IMR-90 (cell line): ENCODE measurements at regions not wholly inside any gene's neighbourhood (a gene's known extent, or its start where the extent isn't known, plus 50 kb on each side); places are given as distances from the start of the nearest gene placed in this dataset.

ENCODE experiments used
- ATAC-seq: fragments of 200-7000 bp; cut with Tn5 transposase; 2 replicates; pipeline ENCODE4 v1.9.1; 2020; ENCODE audit warnings: low read depth, mild to moderate bottlenecking, moderate library complexity
- BruUV-seq: library from RNA; stranded (reverse); fragments of 400-500 nt; replicated peaks from 2 replicates; lab custom pipeline; 2021; lab: Mats Ljungman, UMichigan
- CTCF ChIA-PET: fragments of 300-600 bp; formaldehyde crosslinking; extraction: SDS; loops from one replicate; lab custom pipeline; 2021; ENCODE audit warnings: antibody characterized with exemption; lab: Yijun Ruan, JAX
- POLR2A ChIA-PET: fragments of 300-600 bp; sonication (Branson Sonifier 250); formaldehyde crosslinking; loops from one replicate; lab custom pipeline; 2022; ENCODE audit warnings: antibody characterized with exemption; ENCODE audit not compliant: unreplicated experiment; lab: Charles Lee
- DNase-seq: peaks from one replicate; pipeline ENCODE4 v3.0.0; 2013
- H2AFZ ChIP-seq: replicated peaks from 2 replicates; pipeline ENCODE3; 2013; ENCODE audit warnings: low read length, mild to moderate bottlenecking; ENCODE audit not compliant: poor library complexity
- H2AK5ac ChIP-seq: 2 replicates; pipeline ENCODE4 v1.6.1; 2013; ENCODE audit warnings: low read depth, low read length, inconsistent platforms
- H2AK9ac ChIP-seq: replicated peaks from 2 replicates; pipeline ENCODE3; 2013; ENCODE audit warnings: mild to moderate bottlenecking, low read depth, low read length, moderate library complexity; ENCODE audit not compliant: poor library complexity
- H2BK120ac ChIP-seq: 2 replicates; pipeline ENCODE4 v1.6.1; 2013; ENCODE audit warnings: low read depth, low read length, inconsistent platforms
- H2BK15ac ChIP-seq: 3 replicates; pipeline ENCODE4 v1.6.1; 2013; ENCODE audit warnings: low read depth, low read length, inconsistent platforms
- H2BK20ac ChIP-seq: 2 replicates; pipeline ENCODE4 v1.6.1; 2013; ENCODE audit warnings: low read depth, mild to moderate bottlenecking, inconsistent platforms, low read length, moderate library complexity
- H2BK5ac ChIP-seq: 2 replicates; pipeline ENCODE4 v1.6.1; 2013; ENCODE audit warnings: mild to moderate bottlenecking, low read depth, low read length, inconsistent platforms; ENCODE audit not compliant: poor library complexity, severe bottlenecking
- H3K14ac ChIP-seq: replicated peaks from 2 replicates; pipeline ENCODE4 v1.6.1; 2013; ENCODE audit warnings: low read depth, low read length, inconsistent platforms
- H3K18ac ChIP-seq: 2 replicates; pipeline ENCODE4 v1.6.1; 2013; ENCODE audit warnings: low read depth, low read length, control low read depth
- H3K23ac ChIP-seq: 2 replicates; pipeline ENCODE4 v1.6.1; 2013; ENCODE audit warnings: low read depth, low read length, inconsistent platforms
- H3K27ac ChIP-seq: 2 replicates; pipeline ENCODE4 v1.5.1; 2013; ENCODE audit warnings: mild to moderate bottlenecking, control low read depth, low read length; ENCODE audit not compliant: insufficient read depth
- H3K27me3 ChIP-seq: 2 replicates; pipeline ENCODE4 v1.6.1; 2013; ENCODE audit warnings: low read length; ENCODE audit not compliant: control insufficient read depth, insufficient read depth
- H3K36me3 ChIP-seq: 2 replicates; pipeline ENCODE4 v1.6.1; 2013; ENCODE audit warnings: low read length, mixed read lengths; ENCODE audit not compliant: control insufficient read depth, insufficient read depth
- H3K4ac ChIP-seq: 2 replicates; pipeline ENCODE4 v1.6.1; 2013; ENCODE audit warnings: low read depth, low read length, inconsistent platforms
- H3K4me1 ChIP-seq: 2 replicates; pipeline ENCODE4 v1.6.1; 2013; ENCODE audit warnings: low read length, mixed read lengths; ENCODE audit not compliant: control insufficient read depth, insufficient read depth
- H3K4me2 ChIP-seq: 2 replicates; pipeline ENCODE4 v1.6.1; 2013; ENCODE audit warnings: low read depth, mild to moderate bottlenecking, control low read depth, low read length, moderate library complexity
- H3K4me3 ChIP-seq: 2 replicates; pipeline ENCODE4 v1.5.1; 2013; ENCODE audit warnings: low read depth, mild to moderate bottlenecking, control low read depth, low read length, moderate library complexity; ENCODE audit not compliant: insufficient read depth
- H3K56ac ChIP-seq: 2 replicates; pipeline ENCODE4 v1.6.1; 2013; ENCODE audit warnings: low read length, inconsistent platforms; ENCODE audit not compliant: insufficient read depth; ENCODE audit errors: extremely low read depth
- H3K79me1 ChIP-seq, 2 experiments: 2 replicates each; pipeline ENCODE4 v1.6.1; 2013; ENCODE audit warnings: low read length in 2 of 2, inconsistent platforms in 1 of 2, low read depth in 1 of 2
- H3K9ac ChIP-seq: 2 replicates; pipeline ENCODE4 v1.6.1; 2013; ENCODE audit warnings: low read depth, low read length, control low read depth
- H3K9me1 ChIP-seq: 2 replicates; pipeline ENCODE4 v1.6.1; 2013; ENCODE audit warnings: low read length, inconsistent platforms; ENCODE audit not compliant: insufficient read depth
- H3K9me3 ChIP-seq: 2 replicates; pipeline ENCODE4 v1.6.1; 2013; ENCODE audit warnings: low read length; ENCODE audit not compliant: control insufficient read depth, insufficient read depth
- H4K20me1 ChIP-seq: 2 replicates; pipeline ENCODE4 v1.6.1; 2013; ENCODE audit warnings: low read length, inconsistent platforms; ENCODE audit not compliant: insufficient read depth
- H4K5ac ChIP-seq: 2 replicates; pipeline ENCODE4 v1.6.1; 2013; ENCODE audit warnings: mild to moderate bottlenecking, low read depth, low read length, control low read depth
- H4K8ac ChIP-seq, 2 experiments: 2 replicates each; pipeline ENCODE4 v1.6.1; 2013; ENCODE audit warnings: low read depth in 2 of 2, low read length in 2 of 2, control low read depth in 1 of 2, inconsistent platforms in 1 of 2
- H4K91ac ChIP-seq: 2 replicates; pipeline ENCODE4 v1.6.1; 2013; ENCODE audit warnings: low read depth, low read length, inconsistent platforms; ENCODE audit not compliant: insufficient read depth
- CEBPB ChIP-seq: IDR thresholded peaks from 2 replicates; pipeline ENCODE4 v1.6.1; 2012; ENCODE audit warnings: low read depth, low read length, improper control_type of control experiment
- FOS ChIP-seq: fragments of 150-350 bp; IDR thresholded peaks from 2 replicates; pipeline ENCODE4 v1.6.1; 2016; ENCODE audit warnings: low read depth, low read length
- MAFK ChIP-seq: IDR thresholded peaks from 2 replicates; pipeline ENCODE4 v1.6.1; 2012; ENCODE audit warnings: low read depth, low read length, improper control_type of control experiment
- WGBS, 2 experiments: methylation state at CpG; one replicate each; pipeline versions ENCODE4 v1.1.5 to v1.1.7; 2013; ENCODE audit warnings: missing lambda C conversion rate in 2 of 2; ENCODE audit not compliant: insufficient read length in 1 of 2; ENCODE audit errors: extremely low coverage in 2 of 2; 5-methylcytosine and 5-hydroxymethylcytosine counted together
- dilution Hi-C: fragments of 300-500 bp; cut with HindIII; formaldehyde crosslinking; loops from one replicate; pipeline ENCODE4 v1.14.3; 2018; ENCODE audit warnings: low sequenced_read_pairs; ENCODE audit not compliant: unreplicated experiment
- in situ Hi-C: fragments of 300-500 bp; cut with MboI; formaldehyde crosslinking; loops from 3 replicates; pipeline ENCODE4 v1.14.3; 2019; ENCODE audit warnings: low sequenced_read_pairs, inconsistent platforms, mixed read lengths
- intact Hi-C: fragments of 100-400 bp; cut with micrococcal nuclease; formaldehyde crosslinking; loops from 2 replicates; pipeline ENCODE4 v1.10.0; 2022

- Histone ChIP-seq H3K56ac (no peak overlapping the region), H4K8ac (no peak overlapping the region), H3K14ac (no peak overlapping the region), H3K18ac (no peak overlapping the region), H3K27me3 (no peaks in the 10 kb centered on the region), H3K9ac (no peak overlapping the region), H2AK5ac (peak overlapping the region; percentile 53; the same call in 1 of the 2 replicates), H3K4me3 (no peak overlapping the region), H2BK120ac (no peak overlapping the region), H4K91ac (no peak overlapping the region), H2AFZ (peak overlapping the region; percentile 17), H3K79me1 (no peaks in the 10 kb centered on the region), H3K9me1 (peaks cover 9% of the 10 kb centered on the region), H3K36me3 (no peaks in the 10 kb centered on the region), H4K20me1 (no peaks in the 10 kb centered on the region; the same call in 1 of the 2 replicates), H4K5ac (no peak overlapping the region), H2AK9ac (no peak overlapping the region), H3K9me3 (no peaks in the 10 kb centered on the region), H2BK15ac (0 out of 3 replicates have a peak overlapping the region, but pooled peaks have one; percentile 13), H3K4me2 (no peak overlapping the region), H3K23ac (no peak overlapping the region), H2BK20ac (no peak overlapping the region), H3K4ac (no peak overlapping the region), H3K4me1 (peaks cover 18% of the 10 kb centered on the region), H2BK5ac (no peak overlapping the region), H3K27ac (no peak overlapping the region)
- no peak for TF ChIP-seq CEBPB
- TF ChIP-seq MAFK = no peak
- no peak for TF ChIP-seq FOS
- BruUV-seq = no TSS peak
- no peak for ATAC-seq
- 95% methylated on average over 12 of the region's 22 CpGs; no CpG with 5 or more reads in 1 of the 2 experiments for WGBS, 2 experiments
- CTCF ChIA-PET = no interaction called here
- intact Hi-C loops (no loop called here), dilution Hi-C loops (no loop called here), in situ Hi-C loops (no loop called here)
- no peak for DNase-seq
- POLR2A ChIA-PET = no interaction called here
Observed at GRCh38 chr9:16217943-16218701, 652.3 kb downstream of the BNC2 start.
